Lower leg skin (tissue), 3 donors: ENCODE measurements at regions not wholly inside any gene's neighbourhood (a gene's known extent, or its start where the extent isn't known, plus 50 kb on each side); places are given as distances from the start of the nearest gene placed in this dataset.

Experiments used
- CTCF ChIP-seq, 3 donors: fragments of 450-650 bp; IDR thresholded peaks; one replicate each; pipeline ENCODE4 v1.5.1; 2016; ENCODE audit warnings: antibody characterized with exemption in 3 of 3, mild to moderate bottlenecking in 3 of 3, moderate library complexity in 2 of 3
- POLR2A ChIP-seq, 2 donors: fragments of 450-650 bp; IDR thresholded peaks; one replicate each; pipeline ENCODE4 v1.6.1; 2016 to 2017; ENCODE audit warnings: antibody characterized with exemption in 2 of 2, mild to moderate bottlenecking in 1 of 2, moderate library complexity in 1 of 2

- TF ChIP-seq CTCF (IDR thresholded peaks at IDR 0.05) (no peak), POLR2A (IDR thresholded peaks at IDR 0.05) (no peak)
Observed at GRCh38 chr1:232891071-232891470, 59.3 kb upstream of the NTPCR start.
